ENCODE measurements at regions not wholly inside any gene's neighbourhood (a gene's known extent, or its start where the extent isn't known, plus 50 kb on each side); places are given as distances from the start of the nearest gene placed in this dataset.

- TF ChIP-seq NFIC (IDR thresholded peaks at IDR 0.05; ENCODE audit: borderline replicate concordance), result no peak
- no peak for TF ChIP-seq SMC3 (IDR thresholded peaks at IDR 0.05; ENCODE audit: low read depth, low read length)
- TF ChIP-seq NRF1 (IDR thresholded peaks at IDR 0.05; ENCODE audit: low read depth, low read length), result no peak
- no peak for TF ChIP-seq EP300 (IDR thresholded peaks at IDR 0.05; ENCODE audit: borderline replicate concordance in 1 of 2, low read depth in 1 of 2, low read length in 1 of 2)
- TF ChIP-seq EZH2phosphoT487 (IDR thresholded peaks at IDR 0.05; ENCODE audit: borderline replicate concordance, low read depth), result no peak
- TF ChIP-seq ZBTB33 (IDR thresholded peaks at IDR 0.05; ENCODE audit: borderline replicate concordance, low read depth), result no peak
- TF ChIP-seq POLR2AphosphoS5 (IDR thresholded peaks at IDR 0.05; ENCODE audit: low read depth, low read length), result no peak
- no peak for TF ChIP-seq USF2 (IDR thresholded peaks at IDR 0.05; ENCODE audit: borderline replicate concordance, low read depth, low read length)
- no peak for TF ChIP-seq MXI1 (IDR thresholded peaks at IDR 0.05; ENCODE audit: low read depth, low read length)
- Histone ChIP-seq H3K27ac (ENCODE audit: low read depth in 2 of 2, low read length in 1 of 2) (no peak overlapping the region), H3K4me2 (no peak overlapping the region), H3K36me3 (replicated peaks in 1 of 2; ENCODE audit: control insufficient read depth in 1 of 2, insufficient read depth in 2 of 2, low read length in 1 of 2) (peaks cover 23 to 71% of the 10 kb centered on the region in 2 experiments), H2AFZ (ENCODE audit: low read depth) (no peak overlapping the region), H3K27me3 (ENCODE audit: insufficient read depth) (no peaks in the 10 kb centered on the region), H3K4me1 (ENCODE audit: control insufficient read depth in 1 of 2, insufficient read depth in 2 of 2, low read depth in 1 of 2, low read length in 1 of 2) (no peaks in the 10 kb centered on the region), H3K9me3 (no peaks in the 10 kb centered on the region), H3K79me2 (ENCODE audit: insufficient read depth) (no peaks in the 10 kb centered on the region), H3K9me2 (no peaks in the 10 kb centered on the region), H4K20me1 (ENCODE audit: insufficient read depth) (no peaks in the 10 kb centered on the region), H3K4me3 (ENCODE audit: low read depth in 2 of 2, low read length in 1 of 2) (no peak overlapping the region), H3K9ac (no peak overlapping the region), H3F3A (replicated peaks; ENCODE audit: insufficient read depth) (no peaks in the 10 kb centered on the region)
- no peak for DNase-seq
- ChIA-PET POLR2A (no interaction called here), CTCF (no interaction called here)
- 47% methylated on average over 9 of the region's 12 CpGs for WGBS (ENCODE audit: low lambda C conversion rate)
These were observed 136.8 kb downstream of the SNRPN start for GRCh38 chr15:25091421-25092158.

- Histone ChIP-seq H3K27ac (ENCODE audit: low read depth in 2 of 2, low read length in 1 of 2) (no peak overlapping the region), H2AFZ (ENCODE audit: low read depth) (no peak overlapping the region), H3K36me3 (replicated peaks in 1 of 2; ENCODE audit: control insufficient read depth in 1 of 2, insufficient read depth in 2 of 2, low read length in 1 of 2) (peaks cover 23 to 72% of the 10 kb centered on the region in 2 experiments), H3K9me3 (no peaks in the 10 kb centered on the region), H3K9ac (no peak overlapping the region), H3K4me1 (ENCODE audit: control insufficient read depth in 1 of 2, insufficient read depth in 2 of 2, low read depth in 1 of 2, low read length in 1 of 2) (no peaks in the 10 kb centered on the region), H3K79me2 (ENCODE audit: insufficient read depth) (no peaks in the 10 kb centered on the region), H3K4me3 (ENCODE audit: low read depth in 2 of 2, low read length in 1 of 2) (no peak overlapping the region), H3K9me2 (no peaks in the 10 kb centered on the region), H3K27me3 (ENCODE audit: insufficient read depth) (no peaks in the 10 kb centered on the region), H3K4me2 (no peak overlapping the region), H3F3A (replicated peaks; ENCODE audit: insufficient read depth) (no peaks in the 10 kb centered on the region), H4K20me1 (ENCODE audit: insufficient read depth) (no peaks in the 10 kb centered on the region)
- POLR2A ChIA-PET, result no interaction called here
- CTCF ChIA-PET, result no interaction called here
- no peak for TF ChIP-seq JUND (IDR thresholded peaks at IDR 0.05)
- TF ChIP-seq IRF3 (IDR thresholded peaks at IDR 0.05; ENCODE audit: low read depth, low read length), result no peak
- TF ChIP-seq PBX3 (IDR thresholded peaks at IDR 0.05), result no peak
- TF ChIP-seq GABPA (IDR thresholded peaks at IDR 0.05; ENCODE audit: low read depth), result no peak
- TF ChIP-seq MAX (IDR thresholded peaks at IDR 0.05; ENCODE audit: low read depth), result no peak
- TF ChIP-seq RCOR1 (IDR thresholded peaks at IDR 0.05; ENCODE audit: low read length), result no peak
- TF ChIP-seq TCF12 (IDR thresholded peaks at IDR 0.05), result no peak
- no peak for TF ChIP-seq TAF1 (IDR thresholded peaks at IDR 0.05; ENCODE audit: borderline replicate concordance, low read depth, low read length)
- WGBS (ENCODE audit: low lambda C conversion rate), result 45% methylated on average over 2 of the region's 2 CpGs
- DNase-seq, result no peak
These were observed 137.9 kb downstream of the SNRPN start for GRCh38 chr15:25092661-25093060.
